Activated CD4-positive, CD25-positive, alpha-beta regulatory T cell treated with anti-CD3 and anti-CD28 coated beads, Interleukin-2, amount 50 U/mL, for 72 hours (primary cell): ENCODE measurements at regions not wholly inside any gene's neighbourhood (a gene's known extent, or its start where the extent isn't known, plus 50 kb on each side); places are given as distances from the start of the nearest gene placed in this dataset.

Source experiments
- DNase-seq: peaks from one replicate; pipeline ENCODE4 v3.0.0; 2021

- DNase-seq = no peak
Measured at GRCh38 chr5:128591598-128592455, 53.8 kb upstream of the FBN2 start.

GRCh38 chr5:128596071-128596470, 58.0 kb upstream of the FBN2 start:
- no peak for DNase-seq

DNA sequence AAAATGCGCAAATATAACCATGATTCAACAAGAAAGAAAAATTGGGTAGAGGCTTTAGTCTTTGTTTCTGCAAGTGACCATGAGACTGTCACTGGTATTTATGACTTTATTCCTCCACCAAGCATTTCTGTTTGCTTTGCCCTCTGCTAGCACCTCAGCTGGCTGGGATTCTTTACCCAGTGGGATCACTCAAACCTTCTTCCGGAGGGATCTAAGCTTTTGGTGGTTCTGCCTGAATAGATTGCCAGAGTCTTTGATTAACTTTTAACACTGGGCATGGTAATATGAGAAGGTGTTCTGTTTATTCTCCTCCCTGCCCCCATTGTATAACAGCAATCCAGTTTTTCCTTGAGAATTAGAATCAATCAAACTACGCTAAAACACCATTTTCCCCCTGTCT, 59.1 kb upstream of the FBN2 start:
- no peak for DNase-seq

GRCh38 chr5:128613128-128613527, 75.1 kb upstream of the FBN2 start:
- DNase-seq = no peak

GRCh38 chr5:128613766-128614165, 75.7 kb upstream of the FBN2 start:
- no peak for DNase-seq

DNA sequence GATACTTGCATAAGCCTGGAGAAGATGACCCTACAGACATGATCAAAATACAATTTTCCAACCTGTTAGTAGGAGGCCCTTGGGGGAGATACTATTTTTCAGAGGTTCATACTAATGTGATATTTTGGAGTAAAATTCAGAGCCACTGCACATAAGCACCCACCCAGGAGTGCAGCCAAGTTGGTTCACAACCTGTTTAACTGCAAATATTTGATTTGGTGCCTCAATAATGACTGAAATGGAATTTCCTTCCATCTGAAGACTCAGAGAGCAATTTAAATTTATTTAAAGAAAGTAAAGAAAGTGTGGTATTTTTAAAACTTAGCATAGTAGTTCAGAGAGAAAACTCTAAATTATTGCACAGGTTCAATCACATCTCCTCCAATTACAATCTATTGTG, 77.5 kb upstream of the FBN2 start:
- DNase-seq = no peak

- DNase-seq = no peak
Measured at GRCh38 chr5:128626536-128627090, 88.6 kb upstream of the FBN2 start.

GRCh38 chr5:128627939-128628338, 89.9 kb upstream of the FBN2 start:
- no peak for DNase-seq

- DNase-seq = no peak
Measured at GRCh38 chr5:128629157-128629556, 91.1 kb upstream of the FBN2 start.

- DNase-seq = no peak
Measured at GRCh38 chr5:128630121-128630520, 92.1 kb upstream of the FBN2 start.

- no peak for DNase-seq
Measured at GRCh38 chr5:128631771-128632170, 93.7 kb upstream of the FBN2 start.

DNA sequence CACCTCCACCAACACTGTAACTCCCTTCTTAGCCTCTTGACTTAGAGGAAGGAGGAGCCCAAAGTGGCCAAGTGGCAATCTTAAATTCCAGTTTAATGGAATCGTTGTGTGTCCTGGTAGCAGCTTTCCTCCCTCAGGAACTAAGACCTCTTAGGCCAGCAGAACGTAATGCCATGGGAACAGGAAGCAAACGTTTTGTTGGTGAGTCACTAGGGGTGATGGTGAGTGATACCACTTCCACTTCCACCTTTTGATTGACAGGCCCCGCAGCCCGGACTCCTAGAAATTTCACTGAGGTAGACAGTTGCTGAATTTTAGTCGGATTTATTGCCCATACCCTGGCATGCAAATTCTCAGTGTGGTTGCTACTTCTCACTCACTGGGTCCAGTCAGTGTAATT, 94.2 kb upstream of the FBN2 start:
- no peak for DNase-seq

GRCh38 chr5:128633901-128634300, 95.9 kb upstream of the FBN2 start:
- no peak for DNase-seq

- DNase-seq = no peak
Measured at GRCh38 chr5:128635379-128635778, 97.3 kb upstream of the FBN2 start.

- no peak for DNase-seq
Measured at GRCh38 chr5:128636361-128636760, 98.3 kb upstream of the FBN2 start.

- DNase-seq = no peak
Measured at GRCh38 chr5:128637031-128637430, 99.0 kb upstream of the FBN2 start.

DNA sequence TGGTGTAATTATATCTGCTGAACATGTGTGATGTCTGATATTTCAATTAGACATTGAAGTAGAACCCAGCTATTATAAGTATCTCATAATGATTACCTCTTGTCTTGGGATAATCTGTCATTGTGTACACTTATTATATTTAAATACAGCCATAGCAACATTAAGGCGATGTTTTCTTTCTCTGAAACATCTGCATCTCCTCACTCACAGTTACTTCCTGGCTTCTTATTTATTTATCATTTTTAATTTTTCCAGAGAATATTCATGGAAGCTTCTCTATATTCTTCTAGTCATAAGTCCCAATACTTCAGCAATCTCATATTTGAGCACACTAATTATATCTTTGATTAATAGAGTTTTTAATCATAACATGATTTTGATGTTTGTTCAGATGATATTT, 103.8 kb upstream of the FBN2 start:
- DNase-seq = no peak

DNA sequence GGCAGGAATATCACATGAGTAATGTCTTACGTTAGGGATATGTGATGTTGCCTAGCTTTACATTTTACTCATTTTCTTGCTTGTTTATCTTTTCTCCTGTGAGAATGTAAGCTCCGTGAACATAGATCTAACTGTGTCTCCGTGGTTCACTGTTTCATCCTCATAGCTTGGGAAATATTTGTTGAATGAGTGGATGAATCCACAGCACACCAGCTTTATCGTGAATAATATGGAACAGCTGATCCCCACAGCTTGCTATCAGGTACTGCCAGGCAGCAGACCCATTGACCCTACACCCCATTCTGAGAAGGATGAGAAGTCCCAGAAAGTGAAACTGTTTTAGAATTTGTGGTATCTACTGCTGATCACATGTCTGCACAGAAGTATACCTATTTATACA, 106.8 kb upstream of the FBN2 start:
- no peak for DNase-seq

DNA sequence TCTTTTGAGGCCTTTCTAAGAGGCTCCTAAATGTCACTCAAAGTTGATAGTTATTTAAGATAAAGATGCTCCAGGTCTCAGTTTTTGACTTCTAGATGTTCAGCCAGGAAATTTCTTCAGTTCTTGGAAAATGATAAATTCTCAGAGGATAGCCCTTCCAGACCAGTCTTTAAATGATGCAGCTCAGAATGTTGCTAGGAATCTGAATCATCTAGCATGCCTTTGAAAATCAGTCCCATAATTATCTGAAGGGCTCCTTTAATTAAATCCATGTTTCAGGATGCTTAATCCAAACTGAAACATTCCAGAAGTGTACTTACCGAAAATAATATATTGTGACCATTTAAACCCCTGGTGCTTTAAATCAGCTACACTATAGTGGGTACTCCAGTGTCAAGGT, 107.5 kb upstream of the FBN2 start:
- DNase-seq = no peak

GRCh38 chr5:128646176-128646575, 108.1 kb upstream of the FBN2 start:
- no peak for DNase-seq

DNA sequence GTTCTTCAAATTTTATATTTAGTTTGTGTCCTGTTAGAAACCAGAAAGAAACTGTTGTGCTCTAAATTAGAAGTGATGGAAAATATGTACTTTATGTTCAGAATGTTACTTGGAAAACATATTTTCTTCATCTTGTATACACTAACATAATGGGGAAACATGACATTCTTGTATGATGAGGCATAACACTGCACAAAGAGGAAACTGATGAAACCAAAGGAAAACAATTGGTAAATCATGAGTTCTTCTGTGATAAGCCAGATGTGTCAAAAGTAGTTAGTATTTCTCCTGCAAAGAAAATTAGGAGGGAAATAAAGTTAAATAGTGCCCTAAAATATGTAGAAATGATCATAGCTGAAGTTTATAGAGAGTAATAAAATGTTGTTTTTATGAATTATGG, 111.1 kb upstream of the FBN2 start:
- DNase-seq = no peak

DNA sequence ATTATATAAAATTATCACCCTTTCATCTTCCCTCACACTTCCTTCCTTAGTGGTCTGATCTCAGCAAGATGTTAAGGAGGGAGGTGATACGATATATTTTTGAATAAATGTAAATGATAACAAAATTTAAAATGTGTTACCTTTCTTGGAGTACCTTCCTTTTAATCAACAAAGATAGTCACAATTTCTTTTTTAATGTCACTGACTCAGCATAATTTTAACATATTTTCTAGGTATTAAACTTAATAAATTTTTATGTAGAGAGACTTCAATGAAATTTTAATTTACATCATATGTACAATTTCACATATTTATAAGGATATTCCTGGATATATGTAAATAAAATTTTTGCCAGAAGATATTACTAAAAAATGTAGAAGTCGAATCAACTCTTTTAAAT, 125.0 kb upstream of the FBN2 start:
- DNase-seq = no peak

GRCh38 chr5:128665747-128666355, 127.8 kb upstream of the FBN2 start:
- no peak for DNase-seq

GRCh38 chr5:128667152-128667551, 129.1 kb upstream of the FBN2 start:
- DNase-seq = no peak

DNA sequence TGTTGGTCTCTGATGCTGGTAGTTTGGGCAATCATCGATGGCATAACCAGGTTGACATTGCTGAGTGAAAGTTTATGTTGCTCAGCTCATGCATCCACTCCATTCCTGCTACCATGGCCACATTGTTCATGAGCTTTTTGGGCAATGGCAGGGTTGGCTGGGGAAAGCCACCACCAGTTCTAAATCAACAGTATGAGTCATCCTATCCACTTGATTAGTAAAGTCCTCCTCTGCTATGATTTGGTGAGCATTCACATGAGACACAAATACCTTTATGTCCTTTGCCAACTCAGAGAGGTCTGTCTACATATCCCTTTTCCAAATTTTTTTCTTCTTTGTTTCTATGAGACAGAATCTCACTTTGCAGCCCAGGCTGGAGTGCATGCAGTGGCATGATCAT, 129.7 kb upstream of the FBN2 start:
- DNase-seq = no peak
